ENCODE measurements at regions not wholly inside any gene's neighbourhood (a gene's known extent, or its start where the extent isn't known, plus 50 kb on each side); places are given as distances from the start of the nearest gene placed in this dataset.

DNA sequence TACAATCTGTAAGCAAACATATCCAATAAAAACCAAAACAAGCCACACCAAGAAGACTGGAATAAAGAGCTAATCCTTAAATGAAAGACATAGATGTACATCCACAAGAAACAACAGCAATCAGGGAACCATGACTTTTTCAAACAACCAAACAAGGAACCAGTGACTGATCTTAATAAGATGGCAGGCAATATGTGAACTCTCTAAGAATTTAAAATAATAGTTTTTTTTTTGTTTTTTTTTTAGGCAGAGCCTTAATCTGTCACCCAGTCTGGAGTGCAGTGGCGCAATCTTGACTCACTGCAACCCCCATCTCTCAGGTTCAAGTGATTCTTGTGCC lies 52.9 kb upstream of the CAPRIN2 start:
- no peak for DNase-seq
- Histone ChIP-seq H3K36me3 (ENCODE audit: low read depth) (peaks cover 1% of the 10 kb centered on the region; the same call in 1 of the 2 replicates), H3F3A (ENCODE audit: insufficient read depth, low read depth) (peaks cover 11% of the 10 kb centered on the region; the same call in 1 of the 2 replicates), H3K4me3 (no peak overlapping the region), H4K20me1 (ENCODE audit: insufficient read depth) (no peaks in the 10 kb centered on the region), H3K27ac (no peak overlapping the region), H3K79me2 (ENCODE audit: low read depth) (no peaks in the 10 kb centered on the region), H3K9me2 (ENCODE audit: insufficient read depth) (no peaks in the 10 kb centered on the region), H3K4me2 (no peak overlapping the region), H3K9me3 (ENCODE audit: insufficient read depth, low read depth) (peaks cover 9% of the 10 kb centered on the region; the same call in 1 of the 2 replicates), H2AFZ (no peak overlapping the region), H3K27me3 (ENCODE audit: insufficient read depth, low read depth) (no peaks in the 10 kb centered on the region), H3K4me1 (replicated peaks; ENCODE audit: insufficient read depth) (peaks cover 13% of the 10 kb centered on the region)
- TF ChIP-seq CTCF (conservative IDR thresholded peaks at IDR 0.05) (peak; percentile 52; the same call in 1 of the 2 replicates), EZH2 (IDR thresholded peaks at IDR 0.05; ENCODE audit: low read depth) (no peak)
- intact Hi-C loops (cut with micrococcal nuclease; ENCODE audit: unreplicated experiment) = loop anchor here (1.0 to 5.0 kb wide), 4 partner anchors 52 to 1500 kb away; no protein-coding TSS in a partner anchor
- CTCF ChIA-PET = interaction anchor here (0.6 to 1.8 kb wide), 2 partner anchors 11 to 1745 kb away, joined by 3 to 6 read pairs; no protein-coding TSS in a partner anchor
- POLR2A ChIA-PET (ENCODE audit: unreplicated experiment) = interaction anchor here (0.6 kb wide), 1 partner anchor 13 kb away, joined by 4 read pairs; no protein-coding TSS in a partner anchor
- no TSS peak for BruUV-seq (replicated peaks)

GRCh38 chr12:30806989-30807694 lies 52.4 kb upstream of the CAPRIN2 start:
- H3K27me3 ChIP-seq (ENCODE audit: insufficient read depth, low read depth) = no peaks in the 10 kb centered on the region
- peaks cover 9% of the 10 kb centered on the region; the same call in 1 of the 2 replicates for H3K9me3 ChIP-seq (ENCODE audit: insufficient read depth, low read depth)
- peaks cover 5% of the 10 kb centered on the region; the same call in 1 of the 2 replicates for H3K36me3 ChIP-seq (ENCODE audit: low read depth)
- POLR2A ChIA-PET (ENCODE audit: unreplicated experiment) = interaction anchor here (0.6 kb wide), 1 partner anchor 14 kb away, joined by 4 read pairs; no protein-coding TSS in a partner anchor
- no peaks in the 10 kb centered on the region for H4K20me1 ChIP-seq (ENCODE audit: insufficient read depth)
- H3F3A ChIP-seq (ENCODE audit: insufficient read depth, low read depth) = peaks cover 11% of the 10 kb centered on the region; the same call in 1 of the 2 replicates
- no peak overlapping the region for H3K4me2 ChIP-seq
- intact Hi-C loops (cut with micrococcal nuclease; ENCODE audit: unreplicated experiment) = loop anchor here (1.0 to 5.0 kb wide), 4 partner anchors 52 to 1500 kb away; no protein-coding TSS in a partner anchor
- peak; percentile 85 for TF ChIP-seq CTCF (conservative IDR thresholded peaks at IDR 0.05)
- no peak for TF ChIP-seq EZH2 (IDR thresholded peaks at IDR 0.05; ENCODE audit: low read depth)
- peak; percentile 30 to 50 for DNase-seq
- BruUV-seq (replicated peaks) = no TSS peak
- H3K4me3 ChIP-seq = no peak overlapping the region
- no peak overlapping the region for H3K27ac ChIP-seq
- H3K9me2 ChIP-seq (ENCODE audit: insufficient read depth) = no peaks in the 10 kb centered on the region
- CTCF ChIA-PET = interaction anchor here (0.6 to 1.8 kb wide), 4 partner anchors 11 to 1744 kb away, joined by 3 to 11 read pairs (median 6); partner anchors contain the start of gene CAPRIN2
- no peaks in the 10 kb centered on the region for H3K79me2 ChIP-seq (ENCODE audit: low read depth)
- H3K4me1 ChIP-seq (replicated peaks; ENCODE audit: insufficient read depth) = peaks cover 13% of the 10 kb centered on the region
- no peak overlapping the region for H2AFZ ChIP-seq

GRCh38 chr12:30805959-30806358 lies 51.2 kb upstream of the CAPRIN2 start:
- no peak overlapping the region for H2AFZ ChIP-seq
- no peaks in the 10 kb centered on the region for H3K79me2 ChIP-seq (ENCODE audit: low read depth)
- TF ChIP-seq CTCF (conservative IDR thresholded peaks at IDR 0.05) = no peak
- no peak for TF ChIP-seq EZH2 (IDR thresholded peaks at IDR 0.05; ENCODE audit: low read depth)
- H3K27ac ChIP-seq = peak overlapping the region; percentile 16; the same call in 1 of the 2 replicates
- peaks cover 9% of the 10 kb centered on the region; the same call in 1 of the 2 replicates for H3K9me3 ChIP-seq (ENCODE audit: insufficient read depth, low read depth)
- no peaks in the 10 kb centered on the region for H4K20me1 ChIP-seq (ENCODE audit: insufficient read depth)
- no TSS peak for BruUV-seq (replicated peaks)
- H3K36me3 ChIP-seq (ENCODE audit: low read depth) = peaks cover 12% of the 10 kb centered on the region; the same call in 1 of the 2 replicates
- DNase-seq = peak; percentile 29 to 67
- peaks cover 13% of the 10 kb centered on the region for H3K4me1 ChIP-seq (replicated peaks; ENCODE audit: insufficient read depth)
- POLR2A ChIA-PET (ENCODE audit: unreplicated experiment) = interaction anchor here (0.5 to 0.6 kb wide), 3 partner anchors 10 to 51 kb away, joined by 3 to 11 read pairs (median 4); partner anchors contain the start of gene CAPRIN2
- H3K9me2 ChIP-seq (ENCODE audit: insufficient read depth) = no peaks in the 10 kb centered on the region
- no peaks in the 10 kb centered on the region for H3K27me3 ChIP-seq (ENCODE audit: insufficient read depth, low read depth)
- H3K4me2 ChIP-seq = no peak overlapping the region
- intact Hi-C loops (cut with micrococcal nuclease; ENCODE audit: unreplicated experiment) = loop anchor here (5.0 kb wide), 2 partner anchors 1254 to 1499 kb away; no protein-coding TSS in a partner anchor
- H3K4me3 ChIP-seq = no peak overlapping the region
- H3F3A ChIP-seq (ENCODE audit: insufficient read depth, low read depth) = peaks cover 11% of the 10 kb centered on the region; the same call in 1 of the 2 replicates
- CTCF ChIA-PET = interaction anchor here (0.6 to 1.6 kb wide), 5 partner anchors 13 to 1286 kb away, joined by 3 to 11 read pairs (median 6); partner anchors contain the start of gene CAPRIN2

Measured in PC-9 (cell line).